Keratinocyte (primary cell): ENCODE measurements at regions not wholly inside any gene's neighbourhood (a gene's known extent, or its start where the extent isn't known, plus 50 kb on each side); places are given as distances from the start of the nearest gene placed in this dataset.

Source experiments
- DNase-seq: peaks from one replicate; pipeline ENCODE4 v3.0.0-alpha.2; 2011; ENCODE audit warnings: low read depth, missing footprints, low spot score
- FAIRE-seq: peaks from 2 replicates; lab custom pipeline; 2011; peaks lifted over from hg19 to GRCh38; lab: Jason Lieb, UNC
- H2AFZ ChIP-seq: 2 replicates; pipeline ENCODE4 v1.6.0; 2012; ENCODE audit warnings: low read length, control low read depth, inconsistent platforms; ENCODE audit not compliant: control insufficient read depth
- H3K27ac ChIP-seq: 2 replicates; pipeline ENCODE4 v1.5.1; 2011; ENCODE audit warnings: low read length; ENCODE audit not compliant: control insufficient read depth, insufficient read depth
- H3K27me3 ChIP-seq: 3 replicates; pipeline ENCODE4 v1.6.0; 2011; ENCODE audit warnings: low read length; ENCODE audit not compliant: control insufficient read depth, insufficient read depth; ENCODE audit errors: extremely low read depth
- H3K36me3 ChIP-seq, 2 experiments: 2 replicates in 1 of 2; 3 replicates in 1 of 2; pipeline ENCODE4 v1.5.1; 2011; ENCODE audit warnings: low read length in 2 of 2, mild to moderate bottlenecking in 1 of 2; ENCODE audit not compliant: control insufficient read depth in 2 of 2, insufficient read depth in 2 of 2; ENCODE audit errors: extremely low read depth in 1 of 2
- H3K4me1 ChIP-seq: 3 replicates; pipeline ENCODE4 v1.5.1; 2011; ENCODE audit warnings: low read length; ENCODE audit not compliant: control insufficient read depth, insufficient read depth; ENCODE audit errors: extremely low read depth
- H3K4me2 ChIP-seq: 3 replicates; pipeline ENCODE4 v1.6.0; 2011; ENCODE audit warnings: low read depth, low read length; ENCODE audit not compliant: control insufficient read depth, insufficient read depth; ENCODE audit errors: extremely low read depth
- H3K4me3 ChIP-seq, 3 experiments: fragments of 200-600 bp in 1 of 3; sonication (generic) in 1 of 3; 2 replicates in 2 of 3; 3 replicates in 1 of 3; pipeline ENCODE4 v1.5.1; 2011 to 2016; ENCODE audit warnings: low read length in 3 of 3, mild to moderate bottlenecking in 3 of 3, control low read depth in 2 of 3, inconsistent platforms in 1 of 3, low read depth in 1 of 3, mixed read lengths in 1 of 3, mixed run types in 1 of 3, moderate library complexity in 1 of 3; ENCODE audit not compliant: control insufficient read depth in 2 of 3, insufficient read depth in 2 of 3; ENCODE audit errors: extremely low read depth in 1 of 3
- H3K79me2 ChIP-seq: 2 replicates; pipeline ENCODE4 v1.6.0; 2012; ENCODE audit warnings: low read length; ENCODE audit not compliant: control insufficient read depth, insufficient read depth
- H3K9ac ChIP-seq: 3 replicates; pipeline ENCODE4 v1.6.0; 2011; ENCODE audit warnings: low read length; ENCODE audit not compliant: control insufficient read depth, insufficient read depth; ENCODE audit errors: extremely low read depth
- H3K9me1 ChIP-seq: 3 replicates; pipeline ENCODE4 v1.6.0; 2011; ENCODE audit warnings: low read length; ENCODE audit not compliant: control insufficient read depth, insufficient read depth; ENCODE audit errors: extremely low read depth
- H3K9me3 ChIP-seq: 2 replicates; pipeline ENCODE4 v1.5.1; 2012; ENCODE audit warnings: low read depth, low read length; ENCODE audit not compliant: control insufficient read depth
- H4K20me1 ChIP-seq: 3 replicates; pipeline ENCODE4 v1.6.0; 2011; ENCODE audit warnings: low read length; ENCODE audit not compliant: control insufficient read depth, insufficient read depth; ENCODE audit errors: extremely low read depth
- CTCF ChIP-seq, 3 experiments: IDR thresholded peaks in 1 of 3; conservative IDR thresholded peaks in 1 of 3; optimal IDR thresholded peaks in 1 of 3; 2 replicates in 2 of 3; 3 replicates in 1 of 3; pipeline versions ENCODE3 to v1.5.1; 2011; ENCODE audit warnings: low read length in 3 of 3, mild to moderate bottlenecking in 3 of 3, moderate library complexity in 2 of 3, control low read depth in 1 of 3, inconsistent platforms in 1 of 3; ENCODE audit not compliant: insufficient read depth in 2 of 3; ENCODE audit errors: extremely low read depth in 1 of 3
- EZH2 ChIP-seq: IDR thresholded peaks from one replicate; pipeline ENCODE4 v1.6.1; 2012; ENCODE audit warnings: inconsistent platforms, mild to moderate bottlenecking, low read length, moderate library complexity
- dilution Hi-C: fragments of 300-500 bp; cut with MboI; formaldehyde crosslinking; loops from one replicate; pipeline ENCODE4 v1.7.0; 2020; ENCODE audit warnings: low sequenced_read_pairs; ENCODE audit not compliant: extremely low pct_ligation_motif_present

GRCh38 chr7:109158246-109158645, 588.6 kb downstream of the DNAJB9 start:
- H3K4me1 ChIP-seq: no peaks in the 10 kb centered on the region
- no peak for FAIRE-seq
- no peaks in the 10 kb centered on the region for H3K27me3 ChIP-seq

GRCh38 chr7:109176661-109177060, 607.0 kb downstream of the DNAJB9 start:
- H3K9me1 ChIP-seq: no peaks in the 10 kb centered on the region
- FAIRE-seq (no peak), DNase-seq (no peak)
- H3K4me2 ChIP-seq: no peak overlapping the region
- H3K79me2 ChIP-seq: no peaks in the 10 kb centered on the region
- H3K4me1 ChIP-seq: no peaks in the 10 kb centered on the region
- no peaks in the 10 kb centered on the region for H4K20me1 ChIP-seq
- no peak overlapping the region for H3K9ac ChIP-seq
- no peaks in the 10 kb centered on the region for H3K27me3 ChIP-seq
- no peak overlapping the region for H3K4me3 ChIP-seq
- no peaks in the 10 kb centered on the region for H3K9me3 ChIP-seq
- no peaks in the 10 kb centered on the region for H3K36me3 ChIP-seq
- dilution Hi-C loops: no loop called here
- no peak overlapping the region for H2AFZ ChIP-seq
- H3K27ac ChIP-seq: no peak overlapping the region
- TF ChIP-seq CTCF (optimal IDR thresholded peaks at IDR 0.05 in 1 of 3, IDR thresholded peaks at IDR 0.05 in 1 of 3, conservative IDR thresholded peaks at IDR 0.05 in 1 of 3; ENCODE audit: extremely low read depth in 1 of 3, insufficient read depth in 2 of 3, low read length in 3 of 3): no peak
- no peak for TF ChIP-seq EZH2

More at GRCh38 chr7:109158246-109158645, 588.6 kb downstream of the DNAJB9 start:
- H4K20me1 ChIP-seq: no peaks in the 10 kb centered on the region
- TF ChIP-seq EZH2 (no peak), CTCF (optimal IDR thresholded peaks at IDR 0.05 in 1 of 3, IDR thresholded peaks at IDR 0.05 in 1 of 3, conservative IDR thresholded peaks at IDR 0.05 in 1 of 3; ENCODE audit: extremely low read depth in 1 of 3, insufficient read depth in 2 of 3, low read length in 3 of 3) (no peak)
- no peaks in the 10 kb centered on the region for H3K79me2 ChIP-seq
- no peak overlapping the region for H3K4me3 ChIP-seq
- no peak overlapping the region for H2AFZ ChIP-seq
- no peaks in the 10 kb centered on the region for H3K36me3 ChIP-seq
- no peak overlapping the region for H3K27ac ChIP-seq
- H3K4me2 ChIP-seq: no peak overlapping the region
- no peaks in the 10 kb centered on the region for H3K9me1 ChIP-seq
- dilution Hi-C loops: no loop called here
- DNase-seq: no peak
- no peak overlapping the region for H3K9ac ChIP-seq
- no peaks in the 10 kb centered on the region for H3K9me3 ChIP-seq
